ENCODE measurements at regions not wholly inside any gene's neighbourhood (a gene's known extent, or its start where the extent isn't known, plus 50 kb on each side); places are given as distances from the start of the nearest gene placed in this dataset.

DNA sequence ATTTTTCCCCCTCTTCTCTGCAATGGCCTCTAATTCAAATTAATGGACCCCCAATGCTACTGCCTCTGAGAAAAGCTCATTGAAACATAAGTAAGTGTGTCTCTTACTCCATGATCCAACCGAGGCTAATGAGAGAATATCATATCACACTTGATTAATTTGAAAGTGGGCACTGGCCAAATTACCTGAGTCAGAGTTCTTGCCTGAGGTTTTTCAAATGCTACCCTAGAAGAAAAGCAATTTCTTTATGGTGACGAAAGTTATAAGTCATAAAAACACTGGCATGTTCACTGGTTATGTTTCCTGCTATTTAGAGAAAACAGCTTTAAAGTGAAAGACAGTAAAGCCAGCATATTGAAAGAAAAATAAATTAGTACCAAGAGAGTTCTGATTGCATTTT lies 368.8 kb upstream of the TMPRSS15 start:
- no peak overlapping the region for H3K27ac Mint-ChIP-seq (ENCODE audit: low read depth, unreplicated experiment)
- POLR2A ChIA-PET = interaction anchor here (0.6 kb wide), 1 partner anchor 191 kb away, joined by 3 read pairs; no protein-coding TSS in a partner anchor
- H3K9me3 Mint-ChIP-seq (ENCODE audit: unreplicated experiment) = no peaks in the 10 kb centered on the region
- no peak for TF ChIP-seq CTCF (IDR thresholded peaks at IDR 0.05; ENCODE audit: unreplicated experiment)
- CTCF ChIA-PET = no interaction called here
- intact Hi-C loops (cut with micrococcal nuclease) = no loop called here
- no peak overlapping the region for H3K4me3 Mint-ChIP-seq (ENCODE audit: unreplicated experiment)
- H3K36me3 Mint-ChIP-seq (ENCODE audit: insufficient read depth, unreplicated experiment) = no peaks in the 10 kb centered on the region
- H3K27me3 Mint-ChIP-seq (ENCODE audit: insufficient read depth, unreplicated experiment) = no peaks in the 10 kb centered on the region
- no TSS peak for BruUV-seq (replicated peaks)
- peaks cover 11% of the 10 kb centered on the region for H3K4me1 Mint-ChIP-seq (ENCODE audit: insufficient read depth, unreplicated experiment)
- no peak for DNase-seq (ENCODE audit: unreplicated experiment)

DNA sequence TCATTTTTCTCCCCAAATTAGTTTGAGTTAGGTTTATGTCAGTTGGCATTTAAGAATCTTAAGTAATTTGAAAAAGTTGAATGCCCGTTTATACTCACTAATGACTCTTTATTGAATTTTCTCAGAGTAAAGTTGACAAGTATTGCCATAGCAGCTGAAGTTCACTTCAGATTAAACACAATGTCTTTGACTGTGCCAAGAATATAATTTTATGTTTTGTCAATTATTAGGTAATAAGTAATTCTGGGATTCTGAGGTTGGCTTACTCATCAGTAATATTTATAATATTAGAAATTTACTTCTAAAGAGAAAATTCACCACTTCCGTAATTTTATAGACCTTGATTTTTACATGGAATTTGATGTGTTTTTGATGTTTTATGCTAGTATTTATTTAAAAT lies 369.3 kb upstream of the TMPRSS15 start:
- Mint-ChIP-seq H3K27ac (ENCODE audit: low read depth, unreplicated experiment) (no peak overlapping the region), H3K36me3 (ENCODE audit: insufficient read depth, unreplicated experiment) (no peaks in the 10 kb centered on the region), H3K4me3 (ENCODE audit: unreplicated experiment) (no peak overlapping the region), H3K9me3 (ENCODE audit: unreplicated experiment) (no peaks in the 10 kb centered on the region), H3K27me3 (ENCODE audit: insufficient read depth, unreplicated experiment) (no peaks in the 10 kb centered on the region), H3K4me1 (ENCODE audit: insufficient read depth, unreplicated experiment) (peaks cover 11% of the 10 kb centered on the region)
- POLR2A ChIA-PET = interaction anchor here (0.6 kb wide), 1 partner anchor 192 kb away, joined by 3 read pairs; no protein-coding TSS in a partner anchor
- CTCF ChIA-PET = no interaction called here
- intact Hi-C loops (cut with micrococcal nuclease) = no loop called here
- no TSS peak for BruUV-seq (replicated peaks)
- no peak for TF ChIP-seq CTCF (IDR thresholded peaks at IDR 0.05; ENCODE audit: unreplicated experiment)
- DNase-seq (ENCODE audit: unreplicated experiment) = no peak

GRCh38 chr21:18776936-18777335 lies 373.4 kb upstream of the TMPRSS15 start:
- intact Hi-C loops (cut with micrococcal nuclease) = no loop called here
- peaks cover 6% of the 10 kb centered on the region for H3K4me1 Mint-ChIP-seq (ENCODE audit: insufficient read depth, unreplicated experiment)
- ChIA-PET CTCF (no interaction called here), POLR2A (no interaction called here)
- no peak for DNase-seq (ENCODE audit: unreplicated experiment)
- no TSS peak for BruUV-seq (replicated peaks)
- no peak overlapping the region for H3K4me3 Mint-ChIP-seq (ENCODE audit: unreplicated experiment)
- H3K27ac Mint-ChIP-seq (ENCODE audit: low read depth, unreplicated experiment) = no peak overlapping the region
- TF ChIP-seq CTCF (IDR thresholded peaks at IDR 0.05; ENCODE audit: unreplicated experiment) = no peak
- H3K9me3 Mint-ChIP-seq (ENCODE audit: unreplicated experiment) = peaks cover 5% of the 10 kb centered on the region
- H3K36me3 Mint-ChIP-seq (ENCODE audit: insufficient read depth, unreplicated experiment) = no peaks in the 10 kb centered on the region
- no peaks in the 10 kb centered on the region for H3K27me3 Mint-ChIP-seq (ENCODE audit: insufficient read depth, unreplicated experiment)

DNA sequence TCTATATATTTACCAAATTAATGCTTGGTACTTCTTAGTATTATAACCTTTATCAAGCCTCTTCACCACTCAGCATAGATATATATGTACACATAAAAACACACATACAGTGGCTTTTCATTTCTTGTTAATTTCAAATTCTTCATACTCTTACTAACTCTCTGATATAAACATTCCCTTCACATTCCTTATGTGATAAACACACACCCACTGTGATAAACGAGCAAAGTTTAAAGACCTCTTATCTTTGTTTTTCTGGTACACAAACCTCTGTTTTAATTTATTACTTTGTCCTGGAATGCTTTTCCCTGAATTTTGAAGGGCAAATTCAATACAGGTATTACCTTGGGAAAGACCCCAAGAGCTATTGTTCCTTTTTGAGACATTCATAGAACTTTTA lies 379.1 kb upstream of the TMPRSS15 start:
- H3K27ac Mint-ChIP-seq (ENCODE audit: low read depth, unreplicated experiment) = no peak overlapping the region
- POLR2A ChIA-PET = no interaction called here
- no peaks in the 10 kb centered on the region for H3K36me3 Mint-ChIP-seq (ENCODE audit: insufficient read depth, unreplicated experiment)
- intact Hi-C loops (cut with micrococcal nuclease) = no loop called here
- H3K27me3 Mint-ChIP-seq (ENCODE audit: insufficient read depth, unreplicated experiment) = no peaks in the 10 kb centered on the region
- no peaks in the 10 kb centered on the region for H3K4me1 Mint-ChIP-seq (ENCODE audit: insufficient read depth, unreplicated experiment)
- CTCF ChIA-PET = no interaction called here
- DNase-seq (ENCODE audit: unreplicated experiment) = no peak
- BruUV-seq (replicated peaks) = no TSS peak
- H3K4me3 Mint-ChIP-seq (ENCODE audit: unreplicated experiment) = no peak overlapping the region
- peaks cover 12% of the 10 kb centered on the region for H3K9me3 Mint-ChIP-seq (ENCODE audit: unreplicated experiment)
- TF ChIP-seq CTCF (IDR thresholded peaks at IDR 0.05; ENCODE audit: unreplicated experiment) = no peak
